Stomach (tissue), 8 donors: ENCODE measurements at regions not wholly inside any gene's neighbourhood (a gene's known extent, or its start where the extent isn't known, plus 50 kb on each side); places are given as distances from the start of the nearest gene placed in this dataset.

ENCODE experiments used
- DNase-seq, 2 donors: peaks; one replicate each; pipeline versions ENCODE4 v3.0.0 to v3.0.0-alpha.2; 2013 to 2019
- H3K27ac ChIP-seq, 5 donors: fragments of 200-600 bp in 4 of 5; sonication (generic) in 4 of 5; one replicate each; pipeline ENCODE4 v1.5.1; 2013 to 2019; ENCODE audit warnings: mild to moderate bottlenecking in 1 of 5, moderate library complexity in 1 of 5
- H3K27me3 ChIP-seq, 3 donors: fragments of 200-600 bp; sonication (generic); one replicate each; pipeline ENCODE4 v1.5.1; 2017 to 2019; ENCODE audit warnings: mixed run types in 1 of 3
- H3K36me3 ChIP-seq, 4 donors: fragments of 200-600 bp; sonication (generic); 1 replicate in 3 of 4; 2 replicates in 1 of 4; pipeline ENCODE4 v1.5.1; 2016 to 2019
- H3K4me1 ChIP-seq, 4 donors: fragments of 200-600 bp; sonication (generic); one replicate each; pipeline ENCODE4 v1.5.1; 2016 to 2019
- H3K4me3 ChIP-seq, 4 donors: fragments of 200-600 bp; sonication (generic) in 3 of 4; one replicate each; pipeline ENCODE4 v1.5.1; 2016 to 2019; ENCODE audit warnings: mild to moderate bottlenecking in 1 of 4
- H3K9me3 ChIP-seq, 4 donors: fragments of 200-600 bp; sonication (generic); one replicate each; pipeline ENCODE4 v1.5.1; 2016 to 2019
- EP300 ChIP-seq: sonication (generic); formaldehyde crosslinking; IDR thresholded peaks from one replicate; pipeline ENCODE4 v1.6.1; 2017; ENCODE audit warnings: antibody characterized with exemption
- POLR2A ChIP-seq, 4 donors: fragments of 450-650 bp; IDR thresholded peaks; one replicate each; pipeline ENCODE4 v1.6.1; 2016; ENCODE audit warnings: antibody characterized with exemption in 4 of 4, control low read depth in 2 of 4, mild to moderate bottlenecking in 1 of 4, moderate library complexity in 1 of 4
- POLR2AphosphoS5 ChIP-seq, 3 donors: sonication (generic); formaldehyde crosslinking; IDR thresholded peaks; one replicate each; pipeline ENCODE4 v1.6.1; 2016; ENCODE audit warnings: antibody characterized with exemption in 3 of 3
- WGBS, 5 donors: extraction: QIAGEN DNeasy Blood & Tissue Kit in 3 of 5; methylation state at CpG; one replicate each; pipeline versions ENCODE4 v1.1.5 to v1.1.7; 2013 to 2018; 5-methylcytosine and 5-hydroxymethylcytosine counted together
- intact Hi-C: fragments of 100-400 bp; cut with DNase I; formaldehyde crosslinking; loops from one replicate; pipeline ENCODE4 v1.15.1; 2023; ENCODE audit warnings: low total_unique reads
- TF ChIP-seq, protein P1 (sequence below), 7 experiments: fragments of 450-650 bp in 4 of 7; fragments of 200-600 bp in 3 of 7; sonication (generic) in 3 of 7; IDR thresholded peaks; one replicate each; pipeline ENCODE4 v1.5.1; 2016 to 2019; ENCODE audit warnings: antibody characterized with exemption in 7 of 7, control low read depth in 2 of 7, mild to moderate bottlenecking in 1 of 7
- donor health status: healthy with polysubstance abuse.
- donor health status: Bipolar disorder and iron deficiency.
- donor health status: healthy.

DNA sequence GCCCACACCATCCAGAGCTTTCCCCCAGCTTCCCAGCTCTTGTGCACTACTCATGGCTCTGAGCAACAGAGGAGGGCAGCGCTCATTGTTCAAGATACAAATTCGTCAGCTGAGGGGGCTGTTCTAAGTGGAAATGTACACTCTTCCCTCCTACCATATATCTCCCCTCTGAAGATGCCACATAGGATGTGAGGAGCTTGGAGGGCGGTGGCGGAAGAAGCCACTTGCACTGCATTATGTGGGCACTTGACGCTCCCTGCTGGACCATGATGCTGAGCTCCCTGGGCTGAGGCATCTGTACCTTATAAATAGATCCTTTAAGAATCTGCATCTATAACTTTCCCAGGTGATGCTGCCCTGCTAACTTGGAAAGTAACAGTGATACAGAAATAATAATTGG lies 477.6 kb upstream of the DEPDC1 start:
- TF ChIP-seq POLR2AphosphoS5 (IDR thresholded peaks at IDR 0.05) (no peak), EP300 (no peak), POLR2A (IDR thresholded peaks at IDR 0.05) (no peak)
- TF ChIP-seq, protein P1, sequence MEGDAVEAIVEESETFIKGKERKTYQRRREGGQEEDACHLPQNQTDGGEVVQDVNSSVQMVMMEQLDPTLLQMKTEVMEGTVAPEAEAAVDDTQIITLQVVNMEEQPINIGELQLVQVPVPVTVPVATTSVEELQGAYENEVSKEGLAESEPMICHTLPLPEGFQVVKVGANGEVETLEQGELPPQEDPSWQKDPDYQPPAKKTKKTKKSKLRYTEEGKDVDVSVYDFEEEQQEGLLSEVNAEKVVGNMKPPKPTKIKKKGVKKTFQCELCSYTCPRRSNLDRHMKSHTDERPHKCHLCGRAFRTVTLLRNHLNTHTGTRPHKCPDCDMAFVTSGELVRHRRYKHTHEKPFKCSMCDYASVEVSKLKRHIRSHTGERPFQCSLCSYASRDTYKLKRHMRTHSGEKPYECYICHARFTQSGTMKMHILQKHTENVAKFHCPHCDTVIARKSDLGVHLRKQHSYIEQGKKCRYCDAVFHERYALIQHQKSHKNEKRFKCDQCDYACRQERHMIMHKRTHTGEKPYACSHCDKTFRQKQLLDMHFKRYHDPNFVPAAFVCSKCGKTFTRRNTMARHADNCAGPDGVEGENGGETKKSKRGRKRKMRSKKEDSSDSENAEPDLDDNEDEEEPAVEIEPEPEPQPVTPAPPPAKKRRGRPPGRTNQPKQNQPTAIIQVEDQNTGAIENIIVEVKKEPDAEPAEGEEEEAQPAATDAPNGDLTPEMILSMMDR (IDR thresholded peaks at IDR 0.05), result no peak
- 82 to 91% (median 85%) methylated on average over 5 of the region's 5 CpGs for WGBS, 5 donors
- no peaks in the 10 kb centered on the region for H3K36me3 ChIP-seq
- H3K4me1 ChIP-seq, result no peaks in the 10 kb centered on the region
- intact Hi-C loops, result no loop called here
- no peaks in the 10 kb centered on the region for H3K9me3 ChIP-seq
- no peak overlapping the region for H3K4me3 ChIP-seq
- H3K27ac ChIP-seq, result no peak overlapping the region
- no peak for DNase-seq
- H3K27me3 ChIP-seq, result no peaks in the 10 kb centered on the region

DNA sequence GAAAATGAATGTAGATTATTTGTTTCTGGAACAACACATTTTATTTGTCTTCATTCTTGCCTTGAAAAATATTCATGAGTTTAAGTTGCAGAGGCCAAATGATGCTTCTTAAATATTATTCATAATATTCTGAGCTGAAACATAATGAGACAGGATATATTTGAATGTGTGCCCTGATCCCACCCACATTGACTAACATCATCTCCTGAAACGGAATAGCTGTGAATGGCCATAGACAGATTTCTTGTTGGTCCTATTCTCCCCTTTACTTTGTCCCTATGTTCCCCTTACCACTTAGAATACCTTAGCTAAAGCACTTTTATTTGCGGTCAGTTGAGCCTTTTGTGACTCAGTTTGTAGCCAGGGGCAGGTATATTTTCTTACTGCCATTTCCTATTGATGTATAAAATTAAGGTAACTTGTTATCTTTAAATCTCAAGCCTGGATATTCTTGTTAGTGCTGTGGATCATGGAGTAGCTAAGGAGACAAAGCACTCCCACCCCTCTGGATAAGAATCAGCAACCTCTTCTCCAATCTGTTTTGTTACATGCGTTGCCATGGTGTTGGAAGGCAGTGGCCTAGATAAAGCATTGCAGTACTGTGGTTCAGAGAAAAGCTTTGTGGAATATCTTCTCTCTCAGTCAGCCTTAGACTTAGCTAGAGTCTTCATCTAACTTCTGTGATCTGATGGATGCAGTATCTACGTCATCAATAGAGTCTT lies 478.5 kb upstream of the DEPDC1 start:
- WGBS, 5 donors, result 32 to 50% (median 41%) methylated on average over 4 of the region's 4 CpGs

DNA sequence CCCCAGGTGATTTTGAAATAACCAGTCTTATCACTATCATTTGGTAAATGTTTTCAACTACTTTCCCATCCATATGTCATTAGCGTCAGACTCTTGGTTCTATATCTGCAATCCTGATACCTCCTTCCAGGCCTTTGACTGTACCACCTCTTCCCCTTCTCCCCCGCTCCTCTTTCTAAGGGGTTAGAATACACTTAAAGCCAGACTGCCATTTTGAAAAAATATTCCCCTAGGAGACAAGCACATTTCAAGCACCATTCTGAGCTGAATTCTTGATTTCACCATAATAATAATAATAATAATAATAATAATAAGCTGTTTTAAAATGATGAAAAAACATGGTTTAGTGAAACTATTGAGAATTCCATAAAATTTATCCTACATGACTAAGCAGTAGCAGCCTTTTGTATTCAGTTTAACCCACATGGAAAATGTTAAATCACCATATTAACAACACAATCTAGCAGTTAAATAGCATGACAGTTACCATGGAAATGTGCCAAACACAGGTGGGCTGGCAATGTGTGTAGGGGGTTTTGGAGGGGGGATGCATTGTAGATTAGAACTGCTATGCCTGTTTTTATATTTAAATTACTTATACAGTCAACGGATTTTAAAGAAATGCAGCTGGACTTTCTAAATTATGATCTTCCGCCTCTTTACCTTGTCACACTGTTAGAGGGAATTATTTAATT lies 480.2 kb upstream of the DEPDC1 start:
- 83 to 89% (median 85%) methylated on average over 4 of the region's 4 CpGs for WGBS, 5 donors
- Histone ChIP-seq H3K36me3 (no peaks in the 10 kb centered on the region), H3K4me1 (no peaks in the 10 kb centered on the region), H3K27ac (no peak overlapping the region), H3K27me3 (no peaks in the 10 kb centered on the region), H3K4me3 (no peak overlapping the region), H3K9me3 (no peaks in the 10 kb centered on the region)
- intact Hi-C loops, result no loop called here
- no peak for TF ChIP-seq POLR2A (IDR thresholded peaks at IDR 0.05)
- TF ChIP-seq, protein P1 (IDR thresholded peaks at IDR 0.05), result no peak
- TF ChIP-seq POLR2AphosphoS5 (IDR thresholded peaks at IDR 0.05), result no peak
- no peak for TF ChIP-seq EP300
- no peak for DNase-seq

More for the DNA sequence above, 478.5 kb upstream of the DEPDC1 start:
- Histone ChIP-seq H3K9me3 (no peaks in the 10 kb centered on the region), H3K27ac (no peak overlapping the region), H3K4me3 (no peak overlapping the region), H3K36me3 (no peaks in the 10 kb centered on the region), H3K27me3 (no peaks in the 10 kb centered on the region), H3K4me1 (no peaks in the 10 kb centered on the region)
- peak in 1 of 2 donors; percentile 80 for DNase-seq
- no peak for TF ChIP-seq POLR2AphosphoS5 (IDR thresholded peaks at IDR 0.05)
- intact Hi-C loops, result no loop called here

DNA sequence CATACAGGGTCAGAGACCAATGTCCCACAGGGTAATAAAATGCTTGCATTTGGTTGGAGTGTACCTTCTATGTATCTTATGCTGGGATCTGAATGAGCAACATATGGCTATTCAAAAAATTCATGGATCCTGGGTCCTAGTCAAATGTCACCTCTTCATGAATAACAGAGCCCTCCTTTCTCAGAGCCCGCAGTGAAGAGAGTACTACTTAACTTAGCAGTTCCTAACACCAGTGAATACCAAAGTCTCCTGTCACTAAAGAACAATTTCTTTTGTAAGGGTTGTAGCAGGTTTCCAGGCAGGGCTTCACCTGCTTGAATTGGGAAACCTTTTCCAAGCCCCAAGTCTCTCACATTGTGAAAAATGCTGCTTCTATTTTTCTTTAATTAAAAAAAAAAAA lies 483.0 kb upstream of the DEPDC1 start:
- WGBS, 5 donors, result 81 to 100% (median 85%) methylated on average over 1 of the region's 1 CpG

More for the DNA sequence above, 483.0 kb upstream of the DEPDC1 start:
- H3K9me3 ChIP-seq, result no peaks in the 10 kb centered on the region
- H3K36me3 ChIP-seq, result no peaks in the 10 kb centered on the region
- H3K27me3 ChIP-seq, result no peaks in the 10 kb centered on the region
- no peak overlapping the region for H3K4me3 ChIP-seq
- H3K27ac ChIP-seq, result no peak overlapping the region
- intact Hi-C loops, result no loop called here
- TF ChIP-seq, protein P1 (IDR thresholded peaks at IDR 0.05), result no peak
- no peak for TF ChIP-seq POLR2A (IDR thresholded peaks at IDR 0.05)
- no peak for TF ChIP-seq POLR2AphosphoS5 (IDR thresholded peaks at IDR 0.05)
- TF ChIP-seq EP300, result no peak
- no peaks in the 10 kb centered on the region for H3K4me1 ChIP-seq
- no peak for DNase-seq
